Esophagus muscularis mucosa (tissue), 4 donors: ENCODE measurements at regions not wholly inside any gene's neighbourhood (a gene's known extent, or its start where the extent isn't known, plus 50 kb on each side); places are given as distances from the start of the nearest gene placed in this dataset.
A peak's percentile ranks its signal among the peaks of the same experiment; 100 is the strongest.

Experiments
- DNase-seq: peaks from one replicate; pipeline ENCODE4 v3.0.0-alpha.2; 2017; ENCODE audit errors: extremely low spot score
- H3K27ac ChIP-seq, 4 donors: fragments of 200-600 bp; sonication (generic); replicated peaks in 1 of 4; 1 replicate in 3 of 4; 2 replicates in 1 of 4; pipeline ENCODE4 v1.5.1; 2016 to 2019; ENCODE audit warnings: mild to moderate bottlenecking in 1 of 4
- H3K27me3 ChIP-seq, 4 donors: fragments of 200-600 bp; sonication (generic); one replicate each; pipeline versions ENCODE4 v1.5.1 to v1.6.0; 2016 to 2019
- H3K36me3 ChIP-seq, 4 donors: fragments of 200-600 bp; sonication (generic); one replicate each; pipeline ENCODE4 v1.5.1; 2016 to 2019
- H3K4me1 ChIP-seq, 4 donors: fragments of 200-600 bp; sonication (generic); one replicate each; pipeline ENCODE4 v1.5.1; 2016 to 2019
- H3K4me3 ChIP-seq, 4 donors: fragments of 200-600 bp; sonication (generic); 1 replicate in 2 of 4; 2 replicates in 2 of 4; pipeline ENCODE4 v1.5.1; 2016 to 2019; ENCODE audit warnings: mild to moderate bottlenecking in 4 of 4, moderate library complexity in 1 of 4
- H3K9me3 ChIP-seq, 4 donors: fragments of 200-600 bp; sonication (generic); 1 replicate in 3 of 4; 2 replicates in 1 of 4; pipeline ENCODE4 v1.5.1; 2016 to 2019
- CTCF ChIP-seq, 3 experiments: fragments of 200-600 bp in 2 of 3; fragments of 450-650 bp in 1 of 3; sonication (generic) in 2 of 3; IDR thresholded peaks; one replicate each; pipeline ENCODE4 v1.5.1; 2017 to 2019; ENCODE audit warnings: antibody characterized with exemption in 3 of 3, mild to moderate bottlenecking in 2 of 3, moderate library complexity in 1 of 3
- EP300 ChIP-seq: sonication (generic); formaldehyde crosslinking; IDR thresholded peaks from one replicate; pipeline ENCODE4 v1.6.1; 2017; ENCODE audit warnings: antibody characterized with exemption
- POLR2A ChIP-seq: fragments of 450-650 bp; IDR thresholded peaks from one replicate; pipeline ENCODE4 v1.6.1; 2017; ENCODE audit warnings: antibody characterized with exemption, moderate library complexity, mild to moderate bottlenecking, low read depth
- POLR2AphosphoS5 ChIP-seq, 2 donors: sonication (generic); formaldehyde crosslinking; IDR thresholded peaks; one replicate each; pipeline ENCODE4 v1.6.1; 2017; ENCODE audit warnings: antibody characterized with exemption in 2 of 2
- WGBS: methylation state at CpG from one replicate; pipeline ENCODE4 v1.1.5; 2018; 5-methylcytosine and 5-hydroxymethylcytosine counted together
- intact Hi-C: fragments of 100-400 bp; cut with DNase I; formaldehyde crosslinking; loops from one replicate; pipeline ENCODE4 v1.15.1; 2023

GRCh38 chr11:11769362-11769761 is 72.4 kb upstream of the USP47 start:
- peak; percentile 79 for DNase-seq
- no peak overlapping the region for H3K27ac ChIP-seq
- no peaks in the 10 kb centered on the region for H3K4me1 ChIP-seq
- H3K36me3 ChIP-seq: no peaks in the 10 kb centered on the region
- no peak for TF ChIP-seq POLR2A
- TF ChIP-seq EP300: no peak
- TF ChIP-seq CTCF (IDR thresholded peaks at IDR 0.05): no peak
- TF ChIP-seq POLR2AphosphoS5 (IDR thresholded peaks at IDR 0.05): no peak
- no peak overlapping the region for H3K4me3 ChIP-seq
- H3K27me3 ChIP-seq: no peaks in the 10 kb centered on the region
- intact Hi-C loops: no loop called here
- no peaks in the 10 kb centered on the region for H3K9me3 ChIP-seq

- H3K27me3 ChIP-seq: no peaks in the 10 kb centered on the region
- no peak overlapping the region for H3K4me3 ChIP-seq
- no peak for TF ChIP-seq CTCF (IDR thresholded peaks at IDR 0.05)
- TF ChIP-seq POLR2A: no peak
- TF ChIP-seq EP300: no peak
- no peak for TF ChIP-seq POLR2AphosphoS5 (IDR thresholded peaks at IDR 0.05)
- no peak for DNase-seq
- no peak overlapping the region for H3K27ac ChIP-seq
- no peaks in the 10 kb centered on the region for H3K9me3 ChIP-seq
- no peaks in the 10 kb centered on the region for H3K4me1 ChIP-seq
- no peaks in the 10 kb centered on the region for H3K36me3 ChIP-seq
- intact Hi-C loops: no loop called here
- WGBS: 76% methylated on average over 2 of the region's 2 CpGs
Observed at GRCh38 chr11:11764423-11764803, 77.4 kb upstream of the USP47 start.

- no peak for TF ChIP-seq POLR2AphosphoS5 (IDR thresholded peaks at IDR 0.05)
- no peak for TF ChIP-seq POLR2A
- TF ChIP-seq EP300: no peak
- TF ChIP-seq CTCF (IDR thresholded peaks at IDR 0.05): no peak
- intact Hi-C loops: no loop called here
- DNase-seq: no peak
- Histone ChIP-seq H3K36me3 (no peaks in the 10 kb centered on the region), H3K9me3 (no peaks in the 10 kb centered on the region), H3K4me3 (no peak overlapping the region), H3K4me1 (no peaks in the 10 kb centered on the region), H3K27ac (no peak overlapping the region), H3K27me3 (no peaks in the 10 kb centered on the region)
- 83% methylated on average over 4 of the region's 4 CpGs for WGBS
Observed at GRCh38 chr11:11763796-11764422, 77.9 kb upstream of the USP47 start.

- intact Hi-C loops: no loop called here
- H3K36me3 ChIP-seq: no peaks in the 10 kb centered on the region
- 88% methylated on average over 2 of the region's 2 CpGs for WGBS
- DNase-seq: peak; percentile 39
- H3K27ac ChIP-seq: no peak overlapping the region
- H3K4me1 ChIP-seq: no peaks in the 10 kb centered on the region
- no peaks in the 10 kb centered on the region for H3K27me3 ChIP-seq
- no peak for TF ChIP-seq CTCF (IDR thresholded peaks at IDR 0.05)
- TF ChIP-seq EP300: no peak
- no peak for TF ChIP-seq POLR2AphosphoS5 (IDR thresholded peaks at IDR 0.05)
- no peak for TF ChIP-seq POLR2A
- H3K9me3 ChIP-seq: no peaks in the 10 kb centered on the region
- H3K4me3 ChIP-seq: no peak overlapping the region
Observed at GRCh38 chr11:11760838-11761237, 80.9 kb upstream of the USP47 start.

- Histone ChIP-seq H3K4me1 (no peaks in the 10 kb centered on the region), H3K9me3 (no peaks in the 10 kb centered on the region), H3K27ac (no peak overlapping the region), H3K27me3 (peaks cover 0 to 4% (median 0%) of the 10 kb centered on the region in 4 donors), H3K4me3 (no peak overlapping the region), H3K36me3 (no peaks in the 10 kb centered on the region)
- WGBS: 91% methylated on average over 8 of the region's 8 CpGs
- intact Hi-C loops: no loop called here
- peak; percentile 74 for DNase-seq
- TF ChIP-seq POLR2AphosphoS5 (IDR thresholded peaks at IDR 0.05) (no peak), EP300 (no peak)
Observed at GRCh38 chr11:11758603-11759196, 83.1 kb upstream of the USP47 start.
